Fibroblast of the aortic adventitia (primary cell): ENCODE measurements at regions not wholly inside any gene's neighbourhood (a gene's known extent, or its start where the extent isn't known, plus 50 kb on each side); places are given as distances from the start of the nearest gene placed in this dataset.

Experiments
- DNase-seq: peaks from one replicate; pipeline ENCODE4 v3.0.0-alpha.2; 2010; ENCODE audit warnings: low read depth
- H3K4me3 ChIP-seq: 2 replicates; pipeline ENCODE4 v1.5.1; 2011; ENCODE audit warnings: low read depth, mild to moderate bottlenecking, control low read depth, low read length, moderate library complexity
- CTCF ChIP-seq: IDR thresholded peaks from 2 replicates; pipeline ENCODE4 v1.5.1; 2011; ENCODE audit warnings: mild to moderate bottlenecking, low read length, control low read depth, inconsistent platforms; ENCODE audit not compliant: insufficient read depth

DNA sequence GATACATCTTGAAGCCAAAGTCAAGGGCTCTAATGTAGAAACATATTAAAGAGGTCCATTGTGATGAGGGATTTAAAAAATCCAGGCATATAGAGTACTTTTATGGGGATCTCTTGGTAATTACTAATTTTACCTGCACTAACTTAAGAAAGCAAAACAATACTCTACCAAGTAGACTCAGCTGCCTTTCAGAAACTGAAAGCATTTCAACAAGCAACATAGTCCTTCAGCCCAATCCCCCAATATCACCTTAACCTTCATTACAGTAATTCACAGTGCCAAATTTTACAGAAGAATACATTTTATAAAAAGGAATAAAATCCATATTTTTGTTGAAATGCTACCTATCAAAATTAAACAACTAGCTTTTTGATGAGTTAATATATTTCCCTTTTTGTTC lies 422.9 kb downstream of the DTHD1 start:
- no peak for TF ChIP-seq CTCF
- no peak for DNase-seq
- no peak overlapping the region for H3K4me3 ChIP-seq

- no peak for DNase-seq
Measured at GRCh38 chr4:36709991-36710390, 428.6 kb downstream of the DTHD1 start.

DNA sequence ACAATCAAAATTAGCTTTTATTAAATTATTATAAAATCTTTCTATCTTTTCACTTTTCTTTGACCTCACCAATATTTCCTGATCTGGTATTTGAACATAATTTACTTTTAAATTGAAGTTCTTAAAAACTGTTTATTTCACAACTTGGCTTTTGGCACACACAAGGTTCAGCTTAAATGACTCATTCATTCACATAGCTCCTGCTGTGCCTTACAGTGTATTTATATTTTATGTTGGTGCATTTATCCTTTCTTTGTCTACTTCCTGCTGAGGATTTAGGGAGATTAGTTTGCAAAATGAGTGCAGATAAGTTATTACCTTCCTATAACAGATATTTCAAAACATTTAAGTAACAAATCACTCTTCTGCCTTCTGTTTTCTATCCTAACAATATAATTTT lies 430.6 kb downstream of the DTHD1 start:
- no peak for TF ChIP-seq CTCF
- DNase-seq: no peak
- no peak overlapping the region for H3K4me3 ChIP-seq

More at GRCh38 chr4:36709991-36710390, 428.6 kb downstream of the DTHD1 start:
- no peak overlapping the region for H3K4me3 ChIP-seq
- TF ChIP-seq CTCF: no peak

GRCh38 chr4:36716874-36717273 lies 435.5 kb downstream of the DTHD1 start:
- TF ChIP-seq CTCF: no peak
- no peak for DNase-seq
- no peak overlapping the region for H3K4me3 ChIP-seq

- no peak overlapping the region for H3K4me3 ChIP-seq
- TF ChIP-seq CTCF: no peak
- no peak for DNase-seq
Measured at GRCh38 chr4:36719425-36719824, 438.0 kb downstream of the DTHD1 start.

- no peak for DNase-seq
- TF ChIP-seq CTCF: no peak
Measured at GRCh38 chr4:36722986-36723385, 441.6 kb downstream of the DTHD1 start.

DNA sequence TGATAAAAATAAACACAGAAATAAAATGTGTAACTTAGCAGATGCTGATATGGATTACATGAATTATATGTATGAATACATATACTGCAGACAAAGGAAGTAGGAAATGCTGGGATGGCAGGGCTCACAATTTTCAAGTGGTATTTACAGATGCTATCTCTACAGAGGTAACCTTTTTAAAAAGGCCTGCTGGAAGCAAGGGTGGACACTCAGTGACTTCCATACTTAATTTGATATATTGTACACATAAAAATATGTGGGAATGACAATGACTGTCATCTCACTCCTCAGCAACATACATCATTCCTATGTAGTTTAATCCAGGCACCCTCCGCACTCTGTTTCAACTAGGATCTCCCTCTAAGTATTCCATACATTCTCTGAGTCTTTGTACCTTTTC lies 452.9 kb downstream of the DTHD1 start:
- DNase-seq: no peak
- H3K4me3 ChIP-seq: no peak overlapping the region
- TF ChIP-seq CTCF: no peak

More at GRCh38 chr4:36722986-36723385, 441.6 kb downstream of the DTHD1 start:
- H3K4me3 ChIP-seq: no peak overlapping the region
